ENCODE measurements at regions not wholly inside any gene's neighbourhood (a gene's known extent, or its start where the extent isn't known, plus 50 kb on each side); places are given as distances from the start of the nearest gene placed in this dataset.

- TF ChIP-seq ZNF274 (IDR thresholded peaks at IDR 0.05; ENCODE audit: low read depth, low read length), result no peak
- no peak for TF ChIP-seq YY1 (IDR thresholded peaks at IDR 0.05; ENCODE audit: insufficient read depth, insufficient read length)
These were observed 605.9 kb upstream of the PKDCC start for GRCh38 chr2:41441958-41442357.

Data from NT2/D1 (cell line).